ENCODE measurements at regions not wholly inside any gene's neighbourhood (a gene's known extent, or its start where the extent isn't known, plus 50 kb on each side); places are given as distances from the start of the nearest gene placed in this dataset.

DNA sequence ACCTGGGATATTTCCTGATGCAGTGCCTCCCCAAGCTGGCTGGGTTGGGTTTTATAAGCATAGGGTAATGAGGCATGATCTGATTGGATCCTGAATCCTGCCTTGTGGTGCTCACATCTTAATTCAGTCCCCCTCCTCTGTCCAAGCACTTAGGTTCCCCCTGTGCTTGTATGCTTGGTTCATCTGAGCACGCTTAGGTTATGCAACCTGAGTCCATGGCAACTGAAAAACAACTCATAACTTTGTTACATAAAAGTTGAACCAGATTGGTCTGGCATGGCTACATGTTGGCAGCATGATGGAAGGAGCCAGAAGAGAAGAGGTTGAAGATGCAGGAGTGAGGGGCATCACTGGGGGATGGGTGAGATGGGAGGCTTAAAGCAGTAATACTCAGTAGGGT lies 57.3 kb upstream of the OSBPL3 start:
- peaks cover 0 to 12% (median 3%) of the 10 kb centered on the region in 3 donors for H3K9me3 ChIP-seq (ENCODE audit: control extremely low read depth in 1 of 3, control insufficient read depth in 2 of 3, insufficient read depth in 1 of 3, low read length in 2 of 3)
- CTCF ChIA-PET: no interaction called here
- no peak overlapping the region for H3K4me2 ChIP-seq (replicated peaks; ENCODE audit: low read depth, low read length, poor library complexity, severe bottlenecking)
- H3K9ac ChIP-seq (ENCODE audit: low read length): no peak overlapping the region
- H3K4me1 ChIP-seq (ENCODE audit: control insufficient read depth in 2 of 2, insufficient read depth in 2 of 2, low read length in 2 of 2): no peaks in the 10 kb centered on the region
- Mint-ChIP-seq H3K27ac (no peak overlapping the region), H3K4me1 (no peaks in the 10 kb centered on the region), H3K9me3 (ENCODE audit: insufficient read depth) (peaks cover 7% of the 10 kb centered on the region), H3K27me3 (peaks cover 11% of the 10 kb centered on the region), H3K4me3 (no peak overlapping the region)
- ATAC-seq (ENCODE audit: low read depth) (no peak), DNase-seq (no peak)
- no CpG with 5 or more reads among the region's 1 CpG for WGBS (ENCODE audit: insufficient coverage)
- POLR2A ChIA-PET: no interaction called here
- TF ChIP-seq, protein P1, sequence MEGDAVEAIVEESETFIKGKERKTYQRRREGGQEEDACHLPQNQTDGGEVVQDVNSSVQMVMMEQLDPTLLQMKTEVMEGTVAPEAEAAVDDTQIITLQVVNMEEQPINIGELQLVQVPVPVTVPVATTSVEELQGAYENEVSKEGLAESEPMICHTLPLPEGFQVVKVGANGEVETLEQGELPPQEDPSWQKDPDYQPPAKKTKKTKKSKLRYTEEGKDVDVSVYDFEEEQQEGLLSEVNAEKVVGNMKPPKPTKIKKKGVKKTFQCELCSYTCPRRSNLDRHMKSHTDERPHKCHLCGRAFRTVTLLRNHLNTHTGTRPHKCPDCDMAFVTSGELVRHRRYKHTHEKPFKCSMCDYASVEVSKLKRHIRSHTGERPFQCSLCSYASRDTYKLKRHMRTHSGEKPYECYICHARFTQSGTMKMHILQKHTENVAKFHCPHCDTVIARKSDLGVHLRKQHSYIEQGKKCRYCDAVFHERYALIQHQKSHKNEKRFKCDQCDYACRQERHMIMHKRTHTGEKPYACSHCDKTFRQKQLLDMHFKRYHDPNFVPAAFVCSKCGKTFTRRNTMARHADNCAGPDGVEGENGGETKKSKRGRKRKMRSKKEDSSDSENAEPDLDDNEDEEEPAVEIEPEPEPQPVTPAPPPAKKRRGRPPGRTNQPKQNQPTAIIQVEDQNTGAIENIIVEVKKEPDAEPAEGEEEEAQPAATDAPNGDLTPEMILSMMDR (IDR thresholded peaks at IDR 0.05): no peak
- TF ChIP-seq EZH2 (IDR thresholded peaks at IDR 0.05; ENCODE audit: borderline replicate concordance, insufficient read depth, low read depth, low read length, poor library complexity, severe bottlenecking): no peak
- peaks cover 0 to 5% (median 0%) of the 10 kb centered on the region in 4 experiments for H3K27me3 ChIP-seq (replicated peaks in 1 of 4; ENCODE audit: control extremely low read depth in 1 of 4, control insufficient read depth in 3 of 4, insufficient read depth in 4 of 4, low read length in 3 of 4)
- H3K27ac ChIP-seq (ENCODE audit: low read length in 2 of 2): no peak overlapping the region
- H2AFZ ChIP-seq (ENCODE audit: insufficient read depth, low read depth, low read length, poor library complexity, severe bottlenecking): no peak overlapping the region
- intact Hi-C loops (cut with micrococcal nuclease): no loop called here
- no peaks in the 10 kb centered on the region for H3K36me3 ChIP-seq (replicated peaks in 1 of 2; ENCODE audit: control extremely low read depth in 1 of 2, control insufficient read depth in 1 of 2, extremely low read depth in 1 of 2, insufficient read depth in 2 of 2, low read length in 1 of 2)
- no peak overlapping the region for H3K4me3 ChIP-seq (ENCODE audit: control extremely low read depth in 1 of 5, extremely low read depth in 1 of 5, insufficient read depth in 1 of 5, low read depth in 2 of 5, low read length in 4 of 5)
- H3K79me2 ChIP-seq (ENCODE audit: control insufficient read depth, insufficient read depth, low read length): no peaks in the 10 kb centered on the region
- no peaks in the 10 kb centered on the region for H4K20me1 ChIP-seq (ENCODE audit: control insufficient read depth, insufficient read depth, low read length, poor library complexity, severe bottlenecking)

DNA sequence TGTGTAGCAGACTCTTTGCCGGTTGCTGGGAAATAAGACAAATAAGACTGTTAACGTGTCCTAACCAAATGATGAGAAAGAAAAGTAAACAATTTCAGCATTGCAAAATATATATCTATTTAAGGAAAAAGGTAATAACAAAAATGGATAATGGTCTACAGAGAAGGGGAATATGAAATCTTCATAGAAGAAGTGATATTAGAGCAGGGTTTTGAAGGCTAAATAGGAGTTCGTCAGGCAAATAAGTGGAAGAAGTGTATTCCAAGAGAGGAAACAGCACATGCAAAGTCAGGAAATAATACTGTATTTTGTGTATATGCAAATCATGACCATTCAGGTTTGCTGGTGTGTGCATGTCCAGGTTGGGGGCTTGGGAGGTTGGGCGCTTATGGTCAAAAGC lies 55.3 kb upstream of the OSBPL3 start:
- CTCF ChIA-PET: no interaction called here
- no peaks in the 10 kb centered on the region for H3K36me3 ChIP-seq (replicated peaks in 1 of 2; ENCODE audit: control extremely low read depth in 1 of 2, control insufficient read depth in 1 of 2, extremely low read depth in 1 of 2, insufficient read depth in 2 of 2, low read length in 1 of 2)
- H4K20me1 ChIP-seq (ENCODE audit: control insufficient read depth, insufficient read depth, low read length, poor library complexity, severe bottlenecking): no peaks in the 10 kb centered on the region
- peaks cover 11% of the 10 kb centered on the region for H3K27me3 Mint-ChIP-seq
- H2AFZ ChIP-seq (ENCODE audit: insufficient read depth, low read depth, low read length, poor library complexity, severe bottlenecking): no peak overlapping the region
- DNase-seq: no peak
- H3K27ac Mint-ChIP-seq: no peak overlapping the region
- H3K27ac ChIP-seq (ENCODE audit: low read length in 2 of 2): no peak overlapping the region
- no peak for ATAC-seq (ENCODE audit: low read depth)
- no peak overlapping the region for H3K4me2 ChIP-seq (replicated peaks; ENCODE audit: low read depth, low read length, poor library complexity, severe bottlenecking)
- no peak overlapping the region for H3K4me3 Mint-ChIP-seq
- POLR2A ChIA-PET: no interaction called here
- H3K4me3 ChIP-seq (ENCODE audit: control extremely low read depth in 1 of 5, extremely low read depth in 1 of 5, insufficient read depth in 1 of 5, low read depth in 2 of 5, low read length in 4 of 5): no peak overlapping the region
- peaks cover 7% of the 10 kb centered on the region for H3K4me1 Mint-ChIP-seq
- peaks cover 0 to 5% (median 0%) of the 10 kb centered on the region in 4 experiments for H3K27me3 ChIP-seq (replicated peaks in 1 of 4; ENCODE audit: control extremely low read depth in 1 of 4, control insufficient read depth in 3 of 4, insufficient read depth in 4 of 4, low read length in 3 of 4)
- H3K9ac ChIP-seq (ENCODE audit: low read length): no peak overlapping the region
- H3K9me3 Mint-ChIP-seq (ENCODE audit: insufficient read depth): peaks cover 7% of the 10 kb centered on the region
- no peaks in the 10 kb centered on the region for H3K4me1 ChIP-seq (ENCODE audit: control insufficient read depth in 2 of 2, insufficient read depth in 2 of 2, low read length in 2 of 2)
- H3K79me2 ChIP-seq (ENCODE audit: control insufficient read depth, insufficient read depth, low read length): no peaks in the 10 kb centered on the region
- TF ChIP-seq EZH2 (IDR thresholded peaks at IDR 0.05; ENCODE audit: borderline replicate concordance, insufficient read depth, low read depth, low read length, poor library complexity, severe bottlenecking): no peak
- TF ChIP-seq, protein P1 (IDR thresholded peaks at IDR 0.05): no peak
- intact Hi-C loops (cut with micrococcal nuclease): no loop called here
- peaks cover 0 to 12% (median 3%) of the 10 kb centered on the region in 3 donors for H3K9me3 ChIP-seq (ENCODE audit: control extremely low read depth in 1 of 3, control insufficient read depth in 2 of 3, insufficient read depth in 1 of 3, low read length in 2 of 3)
- 100% methylated on average over 1 of the region's 4 CpGs for WGBS (ENCODE audit: insufficient coverage)

All from B cell (primary cell).